ENCODE measurements at regions not wholly inside any gene's neighbourhood (a gene's known extent, or its start where the extent isn't known, plus 50 kb on each side); places are given as distances from the start of the nearest gene placed in this dataset.
A peak's percentile ranks its signal among the peaks of the same experiment; 100 is the strongest.
"Not testable (repeated sequence)": the region's sequence is repeated elsewhere in the genome, so short reads cannot be mapped to it uniquely, and the experiment has no call there.

DNA sequence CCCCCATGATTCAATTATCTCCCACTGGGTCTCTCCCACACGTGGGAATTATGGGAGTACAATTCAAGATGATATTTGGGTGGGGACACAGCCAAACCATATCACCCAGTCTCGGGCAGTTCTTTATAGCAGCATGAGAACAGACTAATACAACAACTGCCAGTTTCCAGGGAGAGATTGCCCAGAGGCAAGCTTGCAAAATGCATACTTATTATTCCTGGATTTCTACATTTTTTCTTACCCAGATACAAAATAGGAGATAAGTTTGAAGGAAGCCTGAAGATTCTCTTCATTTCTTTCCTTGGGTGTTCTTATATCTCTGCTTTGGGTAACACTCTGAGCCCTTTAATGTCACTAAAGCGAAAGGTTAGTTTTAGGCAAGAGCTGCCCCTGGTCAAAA lies 691.2 kb downstream of the TAF11L14 start:
- no peak for DNase-seq (ENCODE audit: low read depth)

DNA sequence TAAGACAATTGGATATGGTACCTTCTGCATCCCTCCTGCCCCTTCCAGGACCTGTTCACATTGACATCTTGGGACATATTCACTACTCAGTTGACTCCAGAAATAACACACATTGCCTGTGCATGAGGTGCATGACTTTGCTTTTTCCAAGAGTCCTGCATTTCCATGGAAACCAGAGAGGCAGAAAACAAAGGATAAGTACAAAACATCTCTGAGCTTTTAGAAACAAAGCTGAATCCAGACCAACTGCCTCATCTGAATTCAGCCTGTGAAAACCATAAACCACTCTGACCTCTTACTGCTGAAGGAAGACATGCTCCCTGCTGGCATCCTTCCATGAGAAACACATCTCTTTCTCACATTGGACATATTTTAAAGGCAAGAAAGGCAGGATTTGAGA lies 695.1 kb downstream of the TAF11L14 start:
- no peak for DNase-seq (ENCODE audit: low read depth)

DNA sequence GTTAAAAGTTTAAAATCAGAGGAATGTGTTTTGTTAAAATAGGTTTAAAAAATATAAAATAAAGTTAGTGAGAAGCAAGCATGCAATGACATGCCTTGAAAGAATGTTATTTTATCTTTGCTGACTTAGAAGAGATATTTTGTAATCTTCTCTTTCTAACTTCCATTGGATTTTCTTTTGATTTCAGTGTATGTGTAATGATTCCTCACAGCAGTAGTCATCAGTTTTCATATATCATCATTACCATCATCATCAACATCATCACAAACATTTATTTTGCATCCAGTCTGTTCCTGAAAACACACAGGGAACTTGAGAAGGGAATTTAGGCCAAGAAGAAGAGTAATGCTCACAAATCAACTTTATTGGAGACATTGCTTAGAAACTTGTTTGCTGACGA lies 699.6 kb downstream of the TAF11L14 start:
- no peak for DNase-seq (ENCODE audit: low read depth)

DNA sequence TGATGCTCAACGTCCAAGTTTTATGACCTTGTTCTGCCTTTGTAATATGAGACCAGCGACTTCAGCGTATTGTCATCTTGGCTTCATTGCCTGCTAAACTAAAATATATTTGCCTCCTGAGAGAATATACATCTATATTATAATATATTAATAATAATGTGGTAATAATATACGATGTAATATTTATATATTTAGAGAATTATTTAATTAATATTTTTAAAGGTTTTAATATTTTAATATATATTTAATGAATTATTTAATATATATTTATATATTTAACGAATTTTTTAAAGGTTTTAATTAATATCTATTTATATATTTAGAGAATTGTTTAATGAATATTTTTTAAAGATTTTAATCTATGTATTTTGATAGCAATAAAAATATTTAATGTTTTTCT lies 700.7 kb downstream of the TAF11L14 start:
- no peak for DNase-seq (ENCODE audit: low read depth)

DNA sequence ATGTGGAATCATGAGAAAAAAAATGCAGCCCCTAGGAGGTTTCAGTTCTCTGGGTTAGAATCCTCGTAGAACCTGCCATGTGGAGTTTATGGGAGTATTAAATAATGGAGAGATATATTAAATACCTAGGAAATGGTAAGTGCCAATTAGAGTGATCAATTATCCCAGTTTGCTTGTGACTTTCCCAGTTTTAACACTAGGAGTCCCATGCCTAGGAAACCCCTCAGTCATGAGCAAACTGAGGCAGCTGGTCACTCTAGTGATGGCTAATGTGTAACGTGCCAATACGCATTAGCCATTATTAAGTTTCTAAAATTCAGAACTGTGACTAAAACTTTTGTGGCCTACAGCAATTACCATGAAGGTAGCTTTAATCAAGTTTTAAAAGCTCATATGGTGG lies 720.6 kb downstream of the TAF11L14 start:
- DNase-seq (ENCODE audit: low read depth) = no peak

DNA sequence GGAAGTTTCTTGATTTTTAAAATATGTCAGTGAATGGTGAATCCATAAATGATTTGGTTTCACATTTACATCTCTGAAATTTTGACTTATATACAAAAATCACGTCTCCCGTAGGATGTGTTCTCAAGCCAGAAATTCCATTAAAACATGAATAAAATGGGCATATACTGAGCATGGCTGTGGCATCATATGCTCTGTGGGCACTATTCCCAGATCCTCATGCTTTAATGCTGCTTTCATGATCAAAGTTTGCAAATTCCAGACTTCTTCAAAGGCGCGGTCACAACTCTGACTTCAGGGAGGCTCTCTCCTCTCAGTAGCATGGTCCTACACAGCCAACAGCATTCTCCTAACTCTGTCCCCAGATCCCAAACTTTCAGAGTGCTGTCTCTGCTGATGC lies 723.2 kb downstream of the TAF11L14 start:
- DNase-seq (ENCODE audit: low read depth) = no peak

DNA sequence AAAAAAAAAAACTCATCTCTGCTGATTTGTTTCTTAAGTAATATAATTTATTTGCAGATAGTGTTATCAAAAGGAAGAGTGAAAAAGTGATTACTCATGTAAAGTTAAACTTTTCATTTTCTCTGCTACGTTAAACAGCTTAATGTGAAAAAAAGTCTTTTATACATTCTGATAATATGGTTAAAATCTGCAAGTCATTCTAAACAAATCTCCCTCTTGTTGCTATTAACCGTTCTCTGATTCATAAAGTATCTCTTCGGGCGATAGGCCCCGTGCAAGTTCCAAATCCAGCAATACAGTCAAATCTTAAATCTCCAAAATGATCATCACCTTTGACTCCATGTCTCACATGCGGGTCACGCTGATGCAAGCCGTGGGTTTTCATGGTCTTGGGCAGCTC lies 732.0 kb downstream of the TAF11L14 start:
- no peak for DNase-seq (ENCODE audit: low read depth)

DNA sequence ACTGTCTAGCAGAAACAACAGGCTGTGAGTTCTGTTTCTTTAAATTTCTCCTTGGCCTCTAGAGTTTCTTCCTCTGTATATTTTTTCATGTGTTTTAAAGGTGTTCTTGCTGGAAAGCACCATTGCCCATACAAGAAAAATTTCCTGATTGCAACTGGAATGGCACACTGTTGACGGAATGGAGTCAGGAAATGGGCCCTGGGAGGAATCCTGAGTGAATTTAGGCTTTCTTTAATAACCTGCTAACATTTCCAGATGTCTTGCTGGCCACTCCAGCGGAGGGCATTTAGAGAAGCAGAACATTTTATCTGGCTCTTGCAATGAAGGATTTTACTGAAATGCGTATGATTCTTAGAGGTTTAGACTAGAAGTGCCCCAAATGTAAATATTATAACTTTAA lies 736.3 kb downstream of the TAF11L14 start:
- DNase-seq (ENCODE audit: low read depth) = no peak

DNA sequence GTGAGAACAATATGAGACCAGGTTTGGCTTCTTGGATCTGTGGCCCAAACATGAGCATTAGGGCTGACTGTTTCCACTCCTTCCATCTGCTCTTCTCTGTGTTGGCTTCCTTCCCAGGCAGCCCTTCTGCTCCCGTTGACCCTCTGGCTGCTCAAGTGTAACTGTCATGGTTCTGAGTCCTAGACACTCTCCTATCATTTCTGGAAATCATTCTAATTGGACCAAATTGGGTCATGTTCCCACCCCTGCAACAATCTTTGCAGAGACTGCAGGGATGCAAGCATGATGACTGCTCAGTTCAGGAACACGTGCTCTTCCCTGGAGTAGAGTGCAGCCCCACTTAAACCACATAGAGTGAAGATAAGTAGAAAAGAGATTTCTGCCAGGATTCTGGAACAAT lies 741.4 kb downstream of the TAF11L14 start:
- DNase-seq (ENCODE audit: low read depth) = no peak

DNA sequence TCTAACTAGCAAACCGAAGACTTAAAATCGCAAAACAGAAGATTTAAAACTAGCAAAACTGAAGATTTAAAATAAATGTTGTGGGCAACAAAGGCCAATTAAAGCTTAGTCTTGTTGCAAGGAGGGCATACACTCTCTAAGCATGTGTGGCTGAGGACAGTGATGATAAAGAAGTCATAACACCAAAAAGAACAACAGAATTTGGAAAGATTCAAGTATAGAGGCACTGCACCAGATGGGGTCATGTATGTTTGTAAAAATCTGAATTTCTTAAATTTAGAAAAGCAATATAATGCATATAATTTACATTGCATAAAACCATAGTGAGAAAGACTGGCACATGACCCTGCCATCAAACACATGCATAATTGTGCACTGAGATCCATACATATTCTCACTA lies 743.8 kb downstream of the TAF11L14 start:
- DNase-seq (ENCODE audit: low read depth) = no peak

DNA sequence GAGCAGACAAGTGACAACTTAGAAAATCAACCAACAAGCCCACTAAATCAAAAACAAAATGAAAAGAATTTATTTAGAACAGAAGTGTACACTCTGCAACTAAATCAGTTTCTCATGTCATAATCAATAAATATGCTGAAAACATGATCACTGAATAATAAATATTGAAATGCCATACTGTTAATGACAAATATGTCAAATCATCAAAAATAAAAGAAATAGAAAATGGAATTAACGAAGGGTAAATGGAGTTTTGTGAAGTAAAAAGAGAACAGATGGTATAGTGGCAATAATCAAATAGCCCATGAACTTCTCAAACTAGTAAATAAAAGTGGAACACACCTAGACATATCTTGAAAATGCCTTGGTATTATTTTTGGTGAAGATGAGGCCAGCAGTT lies 744.9 kb downstream of the TAF11L14 start:
- no peak for DNase-seq (ENCODE audit: low read depth)

DNA sequence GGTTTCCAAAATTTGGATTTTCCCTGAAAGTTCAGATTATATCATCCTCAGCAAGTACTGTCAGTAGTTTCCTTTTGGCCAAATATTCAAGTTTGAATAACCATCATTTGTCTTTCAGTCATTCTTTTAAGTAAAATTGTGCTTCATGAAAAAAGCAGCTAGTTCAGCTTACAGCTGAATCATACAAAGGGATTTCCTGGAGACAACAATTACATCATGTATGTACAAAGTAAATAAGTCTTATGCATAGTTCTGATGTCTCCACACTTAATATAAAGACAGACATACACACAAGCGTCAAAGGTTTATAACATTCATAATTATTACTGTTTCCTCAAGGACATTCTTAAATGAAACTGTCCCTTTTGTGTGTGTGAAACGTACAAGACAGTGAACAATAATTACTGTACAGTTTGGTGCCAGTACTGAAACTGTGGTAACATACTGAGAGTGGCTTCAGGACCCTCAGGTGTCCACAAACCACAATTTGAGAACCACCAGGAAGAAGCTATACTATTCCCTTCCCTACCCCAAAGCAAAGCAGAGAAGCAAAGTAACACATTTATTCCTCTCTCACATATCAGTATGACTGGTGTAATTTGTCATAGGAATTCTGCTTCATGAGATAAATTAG lies 746.6 kb downstream of the TAF11L14 start:
- DNase-seq (ENCODE audit: low read depth) = no peak

DNA sequence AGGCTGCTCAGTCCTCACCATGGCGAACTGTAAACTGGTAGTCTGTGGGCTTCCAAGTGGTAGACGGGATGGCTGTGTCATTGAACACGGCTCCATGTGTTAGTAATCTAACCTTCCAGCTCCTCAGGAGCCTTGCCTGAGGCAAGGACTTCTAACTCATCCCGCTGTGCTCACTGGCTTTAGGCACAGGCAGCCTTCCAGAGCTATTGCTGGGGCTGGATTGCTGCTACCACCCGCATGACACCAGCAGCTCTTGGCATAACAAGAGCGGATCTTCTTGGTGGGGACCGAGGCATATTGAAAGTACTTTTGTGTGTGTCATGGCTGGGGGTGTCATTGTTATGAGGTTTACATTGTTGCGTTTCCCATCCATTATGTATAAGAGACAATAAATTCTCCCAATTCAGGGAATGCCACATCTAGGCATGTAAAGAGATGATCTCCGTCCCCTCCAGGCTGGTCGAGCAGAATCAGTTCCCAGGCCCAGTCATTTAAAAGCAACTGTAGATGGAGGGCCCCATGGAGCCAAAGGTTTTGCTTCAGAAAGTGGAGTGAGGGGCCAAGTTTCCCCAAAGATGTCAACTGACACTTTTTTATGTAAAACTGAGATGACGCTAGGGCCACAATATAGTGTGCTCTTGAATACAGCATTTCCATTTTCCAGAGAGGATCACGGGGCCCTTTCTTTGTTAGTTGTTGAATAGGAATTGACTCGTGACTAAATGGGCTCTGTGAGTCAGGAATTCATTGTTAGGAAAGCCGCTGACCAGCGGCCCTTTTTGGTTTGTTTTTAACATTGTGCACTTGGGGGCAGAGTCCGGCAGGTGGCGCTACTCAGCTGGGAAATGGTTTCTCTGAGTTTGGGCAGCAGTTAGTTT lies 759.5 kb downstream of the TAF11L14 start:
- peak; percentile 68 for DNase-seq (ENCODE audit: low read depth)

DNA sequence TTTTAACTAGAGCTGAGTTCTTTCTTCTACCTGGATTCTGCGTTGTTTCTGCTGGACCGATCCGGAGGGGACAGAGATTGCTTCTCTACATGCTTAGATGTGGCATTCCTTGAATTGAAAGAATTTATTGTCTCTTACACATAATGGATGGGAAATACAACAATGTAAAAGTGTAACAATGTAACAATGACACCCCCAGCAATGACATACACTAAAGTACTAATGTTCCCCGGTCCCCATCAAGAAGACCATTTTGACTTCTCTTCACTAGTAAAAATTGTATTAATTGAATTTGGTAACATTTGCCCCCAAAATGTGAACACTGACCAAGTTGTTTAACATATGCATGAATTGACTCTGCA lies 760.2 kb downstream of the TAF11L14 start:
- DNase-seq (ENCODE audit: low read depth) = no peak

DNA sequence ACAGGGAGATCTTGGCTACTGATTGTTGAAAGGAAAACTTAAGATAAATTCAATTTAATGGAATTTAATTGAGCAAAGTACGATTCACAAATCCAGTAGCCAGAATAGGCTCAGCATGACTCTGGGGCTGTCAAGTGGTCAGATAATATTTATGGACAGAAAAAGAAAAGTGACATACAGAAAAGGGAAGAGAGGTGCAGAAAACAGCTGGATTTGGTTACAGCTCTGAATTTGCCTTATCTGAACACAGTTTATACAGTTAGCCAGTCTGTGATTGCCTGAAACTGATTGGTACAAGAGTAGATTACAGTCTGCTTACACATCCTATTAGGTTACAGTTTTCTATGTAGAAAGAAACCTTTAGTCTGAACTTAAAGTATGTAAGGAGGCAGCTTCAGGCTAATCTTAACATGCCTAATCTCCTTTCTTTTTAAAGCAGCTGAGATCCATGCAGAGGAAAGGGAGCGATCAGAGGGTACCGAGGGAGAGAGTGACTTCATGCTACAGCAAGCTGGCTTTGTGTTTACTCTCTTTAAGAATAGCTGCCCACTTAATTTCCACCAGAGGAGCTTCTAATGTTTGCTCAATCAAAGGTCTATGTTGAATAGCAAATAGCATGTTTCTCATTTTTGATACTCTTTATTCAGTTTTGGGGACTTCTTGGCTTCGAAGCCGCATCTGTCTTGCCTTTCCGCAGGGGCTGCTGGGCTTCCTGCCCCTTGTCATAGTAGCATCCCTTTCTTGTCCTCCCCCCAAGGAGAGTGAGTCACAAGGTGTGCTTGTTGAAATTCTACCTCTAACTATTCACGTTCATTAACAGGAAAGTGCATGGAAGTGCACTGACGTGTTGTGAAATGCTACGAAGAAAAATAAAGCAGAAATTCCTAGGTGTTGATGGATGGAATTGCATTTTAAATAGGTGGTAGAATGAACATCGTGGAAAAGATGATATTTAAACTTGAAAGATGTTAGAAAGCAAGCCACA lies 761.2 kb downstream of the TAF11L14 start:
- DNase-seq (ENCODE audit: low read depth) = no peak

DNA sequence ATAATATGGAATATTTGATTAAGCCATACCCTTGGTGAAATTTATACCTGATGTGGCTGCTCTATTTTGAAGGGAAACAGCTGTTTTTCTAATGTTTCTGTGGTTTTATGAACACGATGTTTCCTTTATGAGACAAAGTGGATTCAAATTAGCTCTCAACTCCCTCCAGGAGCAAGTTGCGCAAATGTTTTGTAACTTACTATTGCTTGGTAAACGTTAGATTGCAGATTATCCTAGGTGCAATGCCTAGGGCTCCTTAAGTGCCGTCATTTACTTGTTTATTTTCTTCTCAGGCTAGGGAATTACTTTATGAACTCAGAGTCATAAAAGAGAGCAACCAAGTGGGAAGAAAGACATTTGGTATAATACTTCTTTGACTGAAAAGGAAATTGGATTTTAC lies 763.1 kb downstream of the TAF11L14 start:
- no peak for DNase-seq (ENCODE audit: low read depth)

DNA sequence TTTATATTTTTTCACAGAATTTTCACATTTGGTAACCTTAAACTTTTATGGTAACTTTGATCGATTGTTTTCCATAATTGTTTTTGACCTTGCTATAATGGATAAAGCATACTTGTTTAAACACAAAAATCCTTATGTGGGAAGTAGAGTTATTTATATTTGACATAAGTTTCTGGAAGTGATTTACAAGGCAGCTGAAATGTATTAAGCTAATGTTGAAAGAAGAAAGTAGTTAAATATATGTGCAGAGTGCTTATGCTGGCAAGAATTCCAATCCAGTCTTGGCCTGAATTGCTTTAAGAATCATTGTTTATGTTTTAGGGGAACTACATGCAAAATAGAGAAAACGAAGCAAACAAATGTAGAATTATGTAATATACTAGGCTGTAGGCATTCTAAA lies 763.6 kb downstream of the TAF11L14 start:
- DNase-seq (ENCODE audit: low read depth) = no peak

DNA sequence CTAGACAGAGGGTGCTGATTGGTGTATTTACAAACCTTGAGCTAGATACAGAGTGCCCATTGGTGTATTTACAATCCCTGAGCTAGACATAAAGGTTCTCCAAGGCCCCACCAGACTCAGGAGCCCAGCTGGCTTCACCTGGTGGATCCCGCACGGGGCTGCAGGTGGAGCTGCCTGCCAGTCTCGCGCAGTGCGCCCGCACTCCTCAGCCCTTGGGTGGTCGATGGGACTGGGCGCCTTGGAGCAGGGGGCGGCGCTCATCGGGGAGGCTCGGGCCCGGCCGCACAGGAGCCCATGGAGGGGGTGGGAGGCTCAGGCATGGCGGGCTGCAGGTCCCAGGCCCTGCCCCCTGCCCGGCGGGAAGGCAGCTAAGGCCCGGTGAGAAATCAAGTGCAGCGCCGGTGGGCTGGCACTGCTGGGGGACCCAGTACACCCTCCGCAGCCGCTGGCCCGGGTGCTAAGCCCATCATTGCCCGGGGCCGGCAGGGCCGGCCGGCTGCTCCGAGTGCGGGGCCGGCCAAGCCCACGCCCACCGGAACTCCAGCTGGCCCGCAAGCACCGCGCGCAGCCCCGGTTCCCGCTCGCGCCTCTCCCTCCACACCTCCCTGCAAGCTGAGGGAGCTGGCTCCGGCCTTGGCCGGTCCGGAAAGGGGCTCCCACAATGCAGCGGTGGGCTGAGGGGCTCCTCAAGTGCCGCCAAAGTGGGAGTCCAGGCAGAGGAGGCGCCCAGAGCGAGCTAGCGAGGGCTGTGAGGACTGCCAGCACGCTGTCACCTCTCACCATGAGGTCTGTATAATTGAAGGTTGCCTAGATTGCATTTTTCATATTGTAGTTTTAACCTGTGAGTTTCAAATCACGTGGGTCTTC lies 765.4 kb downstream of the TAF11L14 start:
- DNase-seq (ENCODE audit: low read depth) = not testable (repeated sequence)

DNA sequence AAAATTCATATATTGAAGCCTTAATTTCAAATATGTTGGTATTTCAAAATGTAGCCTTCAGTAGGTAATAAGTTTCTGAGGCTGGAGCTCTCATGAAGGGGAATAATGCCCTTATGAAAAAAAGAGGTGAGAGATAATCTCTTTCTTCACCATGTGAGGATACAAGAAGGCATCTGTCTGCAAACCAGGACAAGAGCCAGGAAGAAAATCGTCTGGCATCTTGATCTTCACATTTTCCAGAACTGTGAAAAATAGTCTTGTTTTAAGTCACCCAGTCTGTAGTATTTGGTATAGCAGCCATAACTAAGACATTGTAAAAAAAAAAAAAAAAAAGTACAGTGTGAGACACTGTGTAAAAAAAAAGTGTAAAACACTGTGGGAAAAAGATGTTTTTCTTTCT lies 768.9 kb downstream of the TAF11L14 start:
- no peak for DNase-seq (ENCODE audit: low read depth)

DNA sequence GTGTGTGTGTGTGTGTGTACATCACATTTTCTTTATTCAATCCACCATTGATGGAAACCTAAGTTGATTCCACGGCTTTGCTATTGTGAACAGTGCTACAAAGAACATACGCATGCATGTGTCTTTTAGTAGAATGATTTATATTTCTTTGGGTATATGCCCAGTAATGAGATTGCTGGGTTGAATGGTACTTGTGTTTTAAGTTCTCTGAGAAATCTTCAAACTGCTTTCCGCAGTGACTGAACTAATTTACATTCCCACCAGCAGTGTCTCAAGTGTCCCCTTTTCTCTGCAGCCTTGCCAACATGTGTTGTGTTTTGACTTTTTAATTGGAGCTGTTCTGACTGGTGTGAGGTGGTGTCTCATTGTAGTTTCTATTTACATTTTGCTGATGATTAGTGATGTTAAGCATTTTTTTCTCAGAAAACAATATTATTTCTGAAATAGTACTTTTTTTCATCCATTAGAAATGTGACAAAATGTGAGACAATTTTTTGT lies 769.7 kb downstream of the TAF11L14 start:
- DNase-seq (ENCODE audit: low read depth) = no peak

DNA sequence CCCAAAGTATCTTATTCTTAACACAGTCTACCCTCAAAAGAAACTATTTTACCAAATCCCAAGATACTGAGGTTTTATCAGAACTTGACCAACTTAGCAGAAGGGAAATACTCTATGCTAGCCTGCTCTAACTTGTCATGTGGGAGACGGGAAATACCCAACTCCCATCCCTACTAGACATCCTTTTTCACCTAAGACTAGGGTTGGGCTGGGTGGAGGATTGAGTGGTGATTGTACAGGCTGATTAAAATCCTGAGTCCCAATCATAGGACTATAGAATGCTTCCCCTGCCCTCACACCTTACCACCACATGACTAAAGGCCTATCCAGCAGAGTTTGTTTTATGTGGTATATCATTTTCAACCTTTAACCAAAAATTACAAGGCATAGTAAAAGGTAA lies 786.5 kb downstream of the TAF11L14 start:
- DNase-seq (ENCODE audit: low read depth) = no peak

Data from M059J (cell line).